PC-9 (cell line): ENCODE measurements at regions not wholly inside any gene's neighbourhood (a gene's known extent, or its start where the extent isn't known, plus 50 kb on each side); places are given as distances from the start of the nearest gene placed in this dataset.

Experiments
- BruUV-seq: library from RNA; stranded (reverse); fragments of 400-500 nt; replicated peaks from 2 replicates; lab custom pipeline; 2021; lab: Mats Ljungman, UMichigan
- CTCF ChIA-PET: fragments of 300-600 bp; sonication (Branson Sonifier 250); formaldehyde crosslinking; loops from one replicate; lab custom pipeline; 2022; ENCODE audit warnings: antibody characterized with exemption; lab: Charles Lee
- POLR2A ChIA-PET: fragments of 300-600 bp; sonication (Branson Sonifier 250); formaldehyde crosslinking; loops from one replicate; lab custom pipeline; 2022; ENCODE audit warnings: antibody characterized with exemption; ENCODE audit not compliant: unreplicated experiment; lab: Charles Lee
- DNase-seq, 2 experiments: peaks; one replicate each; pipeline versions ENCODE4 v3.0.0 to v3.0.0-alpha.2; 2015 to 2022; ENCODE audit warnings: mixed read lengths in 1 of 2
- H2AFZ ChIP-seq: fragments of 200-600 bp; sonication (generic); 2 replicates; pipeline ENCODE4 v1.8.1; 2017; ENCODE audit warnings: antibody characterized with exemption
- H3F3A ChIP-seq: fragments of 200-600 bp; sonication (generic); 2 replicates; pipeline ENCODE4 v1.8.1; 2017; ENCODE audit warnings: antibody characterized with exemption, mild to moderate bottlenecking, low read depth; ENCODE audit not compliant: insufficient read depth
- H3K27ac ChIP-seq: fragments of 200-600 bp; sonication (generic); 2 replicates; pipeline ENCODE4 v1.6.1; 2016; ENCODE audit warnings: mixed run types
- H3K27me3 ChIP-seq: fragments of 200-600 bp; sonication (generic); 2 replicates; pipeline ENCODE4 v1.6.1; 2016; ENCODE audit warnings: low read depth, mixed run types; ENCODE audit not compliant: insufficient read depth
- H3K36me3 ChIP-seq: fragments of 200-600 bp; sonication (generic); 2 replicates; pipeline ENCODE4 v1.6.1; 2016; ENCODE audit warnings: low read depth, mixed run types
- H3K4me1 ChIP-seq: fragments of 200-600 bp; sonication (generic); replicated peaks from 2 replicates; pipeline ENCODE4 v1.6.1; 2016; ENCODE audit warnings: mixed run types; ENCODE audit not compliant: insufficient read depth
- H3K4me2 ChIP-seq: fragments of 200-600 bp; sonication (generic); 2 replicates; pipeline ENCODE4 v1.6.1; 2017; ENCODE audit warnings: mixed run types
- H3K4me3 ChIP-seq: fragments of 200-600 bp; sonication (generic); 2 replicates; pipeline ENCODE4 v1.6.1; 2016; ENCODE audit warnings: mixed run types
- H3K79me2 ChIP-seq: fragments of 200-600 bp; sonication (generic); 2 replicates; pipeline ENCODE4 v1.6.1; 2017; ENCODE audit warnings: low read depth, mixed run types
- H3K9me2 ChIP-seq: fragments of 200-600 bp; sonication (generic); 2 replicates; pipeline ENCODE4 v1.8.1; 2017; ENCODE audit warnings: mild to moderate bottlenecking; ENCODE audit not compliant: insufficient read depth
- H3K9me3 ChIP-seq: fragments of 200-600 bp; sonication (generic); 2 replicates; pipeline ENCODE4 v1.8.1; 2016; ENCODE audit warnings: low read depth; ENCODE audit not compliant: insufficient read depth
- H4K20me1 ChIP-seq: fragments of 200-600 bp; sonication (generic); 2 replicates; pipeline ENCODE4 v1.8.1; 2017; ENCODE audit not compliant: insufficient read depth
- EZH2 ChIP-seq: fragments of 200-600 bp; sonication (generic); IDR thresholded peaks from 2 replicates; pipeline ENCODE4 v1.8.0; 2017; ENCODE audit warnings: antibody characterized with exemption, low read depth
- intact Hi-C: fragments of 100-400 bp; cut with micrococcal nuclease; formaldehyde crosslinking; loops from one replicate; pipeline ENCODE4 v1.10.0; 2022; ENCODE audit not compliant: unreplicated experiment
- TF ChIP-seq, protein P1 (sequence below): fragments of 200-600 bp; sonication (generic); conservative IDR thresholded peaks from 2 replicates; pipeline ENCODE4 v1.6.1; 2017; ENCODE audit warnings: mixed run types, antibody characterized with exemption, mild to moderate bottlenecking, moderate library complexity

DNA sequence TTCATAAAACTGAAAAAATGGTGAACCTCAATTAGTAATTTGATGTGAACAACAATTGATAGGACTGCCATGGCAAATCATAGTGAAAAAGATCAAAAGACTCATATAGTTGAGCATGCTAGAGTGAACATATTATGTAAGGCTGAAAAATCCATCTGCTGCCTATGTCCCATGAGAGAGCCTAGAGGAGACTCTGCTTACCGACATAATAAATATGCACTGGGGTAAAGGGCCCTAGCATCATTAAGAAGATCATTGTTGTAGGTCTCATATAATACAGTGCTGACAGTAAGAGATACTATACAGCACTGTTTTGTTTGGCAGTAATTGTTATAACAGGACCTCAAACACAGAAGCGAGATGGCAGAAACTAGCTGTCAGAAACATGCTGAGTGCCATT is 229.0 kb downstream of the PABPC4L start:
- Histone ChIP-seq H4K20me1 (no peaks in the 10 kb centered on the region), H3K27me3 (no peaks in the 10 kb centered on the region), H3K27ac (no peak overlapping the region), H3K9me3 (no peaks in the 10 kb centered on the region), H3K36me3 (no peaks in the 10 kb centered on the region), H3K9me2 (no peaks in the 10 kb centered on the region), H3K4me1 (no peaks in the 10 kb centered on the region), H3K4me3 (no peak overlapping the region), H2AFZ (no peak overlapping the region), H3K4me2 (no peak overlapping the region), H3K79me2 (no peaks in the 10 kb centered on the region), H3F3A (no peaks in the 10 kb centered on the region)
- TF ChIP-seq, protein P1, sequence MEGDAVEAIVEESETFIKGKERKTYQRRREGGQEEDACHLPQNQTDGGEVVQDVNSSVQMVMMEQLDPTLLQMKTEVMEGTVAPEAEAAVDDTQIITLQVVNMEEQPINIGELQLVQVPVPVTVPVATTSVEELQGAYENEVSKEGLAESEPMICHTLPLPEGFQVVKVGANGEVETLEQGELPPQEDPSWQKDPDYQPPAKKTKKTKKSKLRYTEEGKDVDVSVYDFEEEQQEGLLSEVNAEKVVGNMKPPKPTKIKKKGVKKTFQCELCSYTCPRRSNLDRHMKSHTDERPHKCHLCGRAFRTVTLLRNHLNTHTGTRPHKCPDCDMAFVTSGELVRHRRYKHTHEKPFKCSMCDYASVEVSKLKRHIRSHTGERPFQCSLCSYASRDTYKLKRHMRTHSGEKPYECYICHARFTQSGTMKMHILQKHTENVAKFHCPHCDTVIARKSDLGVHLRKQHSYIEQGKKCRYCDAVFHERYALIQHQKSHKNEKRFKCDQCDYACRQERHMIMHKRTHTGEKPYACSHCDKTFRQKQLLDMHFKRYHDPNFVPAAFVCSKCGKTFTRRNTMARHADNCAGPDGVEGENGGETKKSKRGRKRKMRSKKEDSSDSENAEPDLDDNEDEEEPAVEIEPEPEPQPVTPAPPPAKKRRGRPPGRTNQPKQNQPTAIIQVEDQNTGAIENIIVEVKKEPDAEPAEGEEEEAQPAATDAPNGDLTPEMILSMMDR: no peak
- no peak for TF ChIP-seq EZH2
- intact Hi-C loops: no loop called here
- DNase-seq: no peak
- ChIA-PET POLR2A (no interaction called here), CTCF (no interaction called here)
- no TSS peak for BruUV-seq

- no peak overlapping the region for H2AFZ ChIP-seq
- TF ChIP-seq, protein P1: no peak
- no peak for TF ChIP-seq EZH2
- H3K36me3 ChIP-seq: no peaks in the 10 kb centered on the region
- no peaks in the 10 kb centered on the region for H3K9me2 ChIP-seq
- H3K4me3 ChIP-seq: no peak overlapping the region
- intact Hi-C loops: no loop called here
- H3K4me2 ChIP-seq: no peak overlapping the region
- no peaks in the 10 kb centered on the region for H3F3A ChIP-seq
- H3K4me1 ChIP-seq: no peaks in the 10 kb centered on the region
- no TSS peak for BruUV-seq
- DNase-seq: peak in 1 of 2 experiments; percentile 11
- H3K27ac ChIP-seq: no peak overlapping the region
- POLR2A ChIA-PET: no interaction called here
- H3K79me2 ChIP-seq: no peaks in the 10 kb centered on the region
- no peaks in the 10 kb centered on the region for H3K27me3 ChIP-seq
- H4K20me1 ChIP-seq: no peaks in the 10 kb centered on the region
- CTCF ChIA-PET: interaction anchor here (0.7 kb wide), 1 partner anchor 315 kb away, joined by 3 read pairs; no protein-coding TSS in a partner anchor
- H3K9me3 ChIP-seq: no peaks in the 10 kb centered on the region
Measured at GRCh38 chr4:133969202-133969848, 232.3 kb downstream of the PABPC4L start.

DNA sequence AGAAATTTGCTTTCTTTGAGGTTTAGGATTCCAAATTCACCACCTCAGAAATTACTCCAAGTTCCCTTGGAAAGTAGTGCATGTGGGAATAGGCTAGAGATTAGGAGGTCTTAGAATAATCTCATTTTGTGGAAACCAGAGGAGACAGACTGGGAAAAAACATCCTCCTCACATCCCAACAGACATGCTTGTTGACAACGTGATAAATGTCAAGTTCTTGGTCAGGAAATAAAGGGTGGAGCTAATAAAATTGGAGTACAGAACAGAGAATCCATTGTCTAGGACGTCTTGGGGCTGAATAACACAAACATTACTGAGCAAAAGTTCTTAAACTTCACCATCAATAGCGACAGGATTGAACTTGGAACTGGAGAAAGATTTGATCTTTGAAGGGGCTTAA is 233.4 kb downstream of the PABPC4L start:
- no peak overlapping the region for H3K27ac ChIP-seq
- no peak overlapping the region for H2AFZ ChIP-seq
- H3K27me3 ChIP-seq: no peaks in the 10 kb centered on the region
- no peak for DNase-seq
- no peaks in the 10 kb centered on the region for H3K79me2 ChIP-seq
- no TSS peak for BruUV-seq
- H3K36me3 ChIP-seq: no peaks in the 10 kb centered on the region
- POLR2A ChIA-PET: no interaction called here
- H3K4me1 ChIP-seq: no peaks in the 10 kb centered on the region
- intact Hi-C loops: no loop called here
- H4K20me1 ChIP-seq: no peaks in the 10 kb centered on the region
- no peaks in the 10 kb centered on the region for H3F3A ChIP-seq
- CTCF ChIA-PET: no interaction called here
- no peak overlapping the region for H3K4me3 ChIP-seq
- no peak for TF ChIP-seq EZH2
- TF ChIP-seq, protein P1: no peak
- no peaks in the 10 kb centered on the region for H3K9me2 ChIP-seq
- no peaks in the 10 kb centered on the region for H3K9me3 ChIP-seq
- H3K4me2 ChIP-seq: no peak overlapping the region
